Suprapubic skin (tissue), 4 donors: ENCODE measurements at regions not wholly inside any gene's neighbourhood (a gene's known extent, or its start where the extent isn't known, plus 50 kb on each side); places are given as distances from the start of the nearest gene placed in this dataset.

Experiments
- CTCF ChIP-seq, 2 donors: fragments of 200-600 bp in 1 of 2; fragments of 450-650 bp in 1 of 2; sonication (generic) in 1 of 2; IDR thresholded peaks; one replicate each; pipeline ENCODE4 v1.5.1; 2016 to 2019; ENCODE audit warnings: antibody characterized with exemption in 2 of 2, mild to moderate bottlenecking in 1 of 2, moderate library complexity in 1 of 2
- EP300 ChIP-seq: sonication (generic); formaldehyde crosslinking; IDR thresholded peaks from one replicate; pipeline ENCODE4 v1.6.1; 2017; ENCODE audit warnings: antibody characterized with exemption
- POLR2A ChIP-seq, 2 donors: fragments of 450-650 bp; IDR thresholded peaks; one replicate each; pipeline ENCODE4 v1.6.1; 2017; ENCODE audit warnings: antibody characterized with exemption in 2 of 2, mild to moderate bottlenecking in 2 of 2, moderate library complexity in 2 of 2
- POLR2AphosphoS5 ChIP-seq, 3 donors: sonication (generic); formaldehyde crosslinking; IDR thresholded peaks; one replicate each; pipeline ENCODE4 v1.6.1; 2017; ENCODE audit warnings: antibody characterized with exemption in 3 of 3

GRCh38 chr12:60630796-60631195 lies 1035.0 kb downstream of the SLC16A7 start:
- TF ChIP-seq CTCF (IDR thresholded peaks at IDR 0.05) (no peak), POLR2AphosphoS5 (IDR thresholded peaks at IDR 0.05) (no peak), EP300 (no peak), POLR2A (IDR thresholded peaks at IDR 0.05) (no peak)
